K562 (cell line): ENCODE measurements at regions not wholly inside any gene's neighbourhood (a gene's known extent, or its start where the extent isn't known, plus 50 kb on each side); places are given as distances from the start of the nearest gene placed in this dataset.

Experiments
- ATAC-seq: fragments of 200-7000 bp; cut with Tn5 transposase; 3 replicates; pipeline ENCODE4 v1.9.1; 2020; ENCODE audit warnings: moderate library complexity
- BruUV-seq: library from RNA; stranded (reverse); fragments of 400-500 nt; replicated peaks from 2 replicates; lab custom pipeline; 2021; lab: Mats Ljungman, UMichigan
- CTCF ChIA-PET: fragments of 300-600 bp; formaldehyde crosslinking; extraction: SDS; loops from one replicate; lab custom pipeline; 2021; ENCODE audit warnings: low intra/inter-chr PET ratio; lab: Yijun Ruan, JAX
- POLR2A ChIA-PET: fragments of 300-600, 350-650 bp; sonication (Branson Sonifier 250); formaldehyde crosslinking; extraction: SDS; loops from one replicate; lab custom pipeline; 2021; ENCODE audit warnings: antibody characterized with exemption, inconsistent platforms; lab: Yijun Ruan, JAX
- DNase-seq, 4 experiments: peaks; one replicate each; pipeline versions ENCODE4 v3.0.0 to v3.0.0-alpha.2; 2011 to 2018; ENCODE audit warnings: low spot score in 3 of 4, mixed read lengths in 3 of 4; ENCODE audit errors: extremely low read depth in 1 of 4
- FAIRE-seq: peaks from 2 replicates; lab custom pipeline; 2011; peaks lifted over from hg19 to GRCh38; lab: Jason Lieb, UNC
- H2AFZ ChIP-seq: 2 replicates; pipeline ENCODE4 v1.6.0; 2011; ENCODE audit warnings: low read depth, low read length, control low read depth, inconsistent platforms
- H3K27ac ChIP-seq: fragments of 200-600 bp; 3 replicates; pipeline ENCODE4 v1.8.0; 2011; ENCODE audit warnings: low read depth, mild to moderate bottlenecking, control low read depth, inconsistent platforms, low read length, moderate library complexity, mixed read lengths; ENCODE audit errors: extremely low read depth
- H3K27me3 ChIP-seq, 2 experiments: fragments of 300-600 bp in 1 of 2; 2 replicates in 1 of 2; 3 replicates in 1 of 2; pipeline versions ENCODE4 v1.6.0 to v1.8.0; 2011; ENCODE audit warnings: inconsistent platforms in 2 of 2, low read length in 2 of 2, mild to moderate bottlenecking in 1 of 2, mixed read lengths in 1 of 2, moderate library complexity in 1 of 2; ENCODE audit not compliant: control insufficient read depth in 2 of 2, insufficient read depth in 2 of 2
- H3K36me3 ChIP-seq: fragments of 300-600 bp; 3 replicates; pipeline ENCODE4 v1.8.0; 2011; ENCODE audit warnings: mild to moderate bottlenecking, low read length, inconsistent platforms; ENCODE audit not compliant: control insufficient read depth, insufficient read depth
- H3K4me1 ChIP-seq, 2 experiments: fragments of 200-600 bp in 1 of 2; replicated peaks in 1 of 2; 2 replicates in 1 of 2; 3 replicates in 1 of 2; pipeline versions ENCODE4 v1.5.1 to v1.8.0; 2011; ENCODE audit warnings: inconsistent platforms in 2 of 2, low read length in 2 of 2, mild to moderate bottlenecking in 1 of 2, mixed read lengths in 1 of 2, moderate library complexity in 1 of 2; ENCODE audit not compliant: control insufficient read depth in 2 of 2, insufficient read depth in 2 of 2
- H3K4me2 ChIP-seq: 2 replicates; pipeline ENCODE4 v1.6.1; 2011; ENCODE audit warnings: low read length, control low read depth, inconsistent platforms, mixed read lengths; ENCODE audit not compliant: insufficient read depth
- H3K4me3 ChIP-seq: fragments of 200-600 bp; sonication (generic), shearing (Covaris generic); 2 replicates; pipeline ENCODE4 v1.5.1; 2016; ENCODE audit warnings: control low read depth, inconsistent platforms
- H3K79me2 ChIP-seq: fragments of 200-600 bp; 3 replicates; pipeline ENCODE4 v1.8.0; 2011; ENCODE audit warnings: low read length, inconsistent platforms; ENCODE audit not compliant: control insufficient read depth, insufficient read depth
- H3K9ac ChIP-seq, 2 experiments: 2 replicates each; pipeline versions ENCODE4 v1.6.0 to v1.6.1; 2011; ENCODE audit warnings: low read depth in 2 of 2, low read length in 2 of 2, control low read depth in 1 of 2, inconsistent platforms in 1 of 2, mild to moderate bottlenecking in 1 of 2, mixed read lengths in 1 of 2; ENCODE audit not compliant: insufficient read depth in 1 of 2
- H3K9me1 ChIP-seq: one replicate; pipeline ENCODE4 v1.6.0; 2011; ENCODE audit warnings: inconsistent platforms, mild to moderate bottlenecking, low read length, moderate library complexity; ENCODE audit not compliant: control insufficient read depth, insufficient read depth
- H3K9me3 ChIP-seq: replicated peaks from 2 replicates; pipeline ENCODE4 v1.5.1; 2011; ENCODE audit warnings: low read depth, low read length, inconsistent platforms; ENCODE audit not compliant: control insufficient read depth, insufficient read depth
- H4K20me1 ChIP-seq: replicated peaks from 2 replicates; pipeline ENCODE4 v1.6.1; 2011; ENCODE audit warnings: low read length, inconsistent platforms, mixed read lengths; ENCODE audit not compliant: control insufficient read depth, insufficient read depth
- CEBPG ChIP-seq, 3 experiments: fragments of 200-800 bp in 1 of 3; sonication (Bioruptor generic) in 1 of 3; sonication (generic) in 1 of 3; formaldehyde crosslinking in 1 of 3; IDR thresholded peaks in 2 of 3; conservative IDR thresholded peaks in 1 of 3; 2 replicates each; pipeline versions ENCODE4 v1.6.1 to v1.8.0; 2016 to 2022; ENCODE audit warnings: missing compliant biosample characterization in 2 of 3, missing genetic modification characterization in 2 of 3, mild to moderate bottlenecking in 1 of 3, missing genetic modification reagents in 1 of 3
- LEF1 ChIP-seq: fragments of 450-650 bp; IDR thresholded peaks from 2 replicates; pipeline ENCODE4 v1.6.1; 2016; ENCODE audit warnings: mild to moderate bottlenecking
- MEIS2 ChIP-seq: fragments of 450-650 bp; IDR thresholded peaks from 2 replicates; pipeline ENCODE4 v1.6.1; 2014; ENCODE audit warnings: mild to moderate bottlenecking; ENCODE audit not compliant: partially characterized antibody
- NCOR1 ChIP-seq: fragments of 450-650 bp; IDR thresholded peaks from 2 replicates; pipeline ENCODE4 v1.6.1; 2016; ENCODE audit warnings: mild to moderate bottlenecking, moderate library complexity
- PHF8 ChIP-seq: fragments of 200-600 bp; sonication (generic); IDR thresholded peaks from 2 replicates; pipeline ENCODE4 v1.6.1; 2012; ENCODE audit warnings: mixed run types, mild to moderate bottlenecking, inconsistent platforms, low read length, moderate library complexity, borderline replicate concordance
- RFX1 ChIP-seq: fragments of 450-650 bp; IDR thresholded peaks from 2 replicates; pipeline ENCODE4 v1.6.1; 2016; ENCODE audit warnings: mild to moderate bottlenecking, moderate library complexity
- ZBTB7A ChIP-seq: IDR thresholded peaks from 2 replicates; pipeline ENCODE4 v1.6.1; 2011; ENCODE audit warnings: low read depth, mild to moderate bottlenecking, low read length, moderate library complexity, borderline replicate concordance; ENCODE audit not compliant: control insufficient read depth
- ZNF696 ChIP-seq: fragments of 250-450 bp; sonication (Bioruptor Pico); conservative IDR thresholded peaks from 2 replicates; pipeline ENCODE4 v1.4.0; 2020; ENCODE audit warnings: mild to moderate bottlenecking, moderate library complexity
- ZNF764 ChIP-seq: fragments of 250-450 bp; sonication (Bioruptor Pico); IDR thresholded peaks from 2 replicates; pipeline ENCODE4 v1.4.0; 2020; ENCODE audit warnings: low read depth, mild to moderate bottlenecking, moderate library complexity
- ZNF785 ChIP-seq: fragments of 250-450 bp; sonication (Bioruptor Pico); IDR thresholded peaks from 2 replicates; pipeline ENCODE4 v1.4.0; 2020; ENCODE audit warnings: mild to moderate bottlenecking
- WGBS: fragments of 100-300 bp; shearing (Covaris generic); methylation state at CpG from one replicate; pipeline ENCODE4 v1.1.6; 2016; ENCODE audit warnings: low coverage, mixed read lengths; ENCODE audit not compliant: insufficient coverage; ENCODE audit errors: missing lambda C conversion rate; 5-methylcytosine and 5-hydroxymethylcytosine counted together
- in situ Hi-C: fragments of 300-500 bp; cut with MboI; formaldehyde crosslinking; loops from 4 replicates; pipeline ENCODE4 v1.15.0; 2018; ENCODE audit warnings: inconsistent platforms, mixed read lengths
- intact Hi-C: fragments of 100-400 bp; cut with micrococcal nuclease; formaldehyde crosslinking; loops from 2 replicates; pipeline ENCODE4 v1.14.2; 2022
- TF ChIP-seq, protein P1 (sequence below): fragments of 250-450 bp; sonication (Bioruptor Pico); IDR thresholded peaks from 2 replicates; pipeline ENCODE4 v1.6.1; 2021; ENCODE audit warnings: mild to moderate bottlenecking
- TF ChIP-seq, protein P2 (sequence below): fragments of 450-650 bp; IDR thresholded peaks from 2 replicates; pipeline ENCODE4 v1.6.1; 2016
- TF ChIP-seq, protein P3 (sequence below): fragments of 250-450 bp; sonication (Bioruptor Pico); IDR thresholded peaks from 2 replicates; pipeline ENCODE4 v1.5.0; 2021
- TF ChIP-seq, protein P4 (sequence below), 2 experiments: IDR thresholded peaks in 1 of 2; conservative IDR thresholded peaks in 1 of 2; 2 replicates each; pipeline ENCODE4 v1.6.1; 2016; ENCODE audit warnings: low read depth in 2 of 2, mild to moderate bottlenecking in 1 of 2, missing compliant biosample characterization in 1 of 2, missing genetic modification characterization in 1 of 2, moderate library complexity in 1 of 2

DNA sequence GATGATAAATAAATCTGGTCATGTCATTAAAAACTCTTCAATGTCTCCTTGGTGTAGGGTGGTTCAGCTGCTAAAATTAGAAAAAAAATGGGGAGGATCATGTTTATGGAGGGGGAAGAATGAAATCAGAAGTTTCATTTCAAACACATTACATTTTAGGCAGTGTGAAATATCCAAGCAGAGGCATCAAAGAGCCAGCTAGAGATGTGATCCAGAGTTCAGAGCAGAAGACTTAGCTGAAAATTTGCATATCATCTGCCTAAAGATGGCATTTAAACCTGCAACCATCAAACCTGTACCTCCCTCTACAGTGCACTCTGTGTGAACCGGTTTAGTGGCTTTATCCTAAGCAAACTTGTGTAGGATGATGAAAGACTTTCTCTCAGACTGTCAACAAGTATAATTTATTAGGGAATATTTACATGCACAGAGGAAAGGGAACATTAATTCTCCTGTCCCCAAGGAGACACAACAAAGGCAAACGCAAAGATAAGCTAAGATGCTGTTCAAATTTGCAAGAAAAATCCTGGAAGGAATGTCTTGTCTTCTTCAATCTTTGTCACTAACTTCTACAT is 84.8 kb upstream of the PLEKHG1 start:
- peaks cover 0 to 10% of the 10 kb centered on the region in 2 experiments; a peak in 2 of 5 replicates for H3K27me3 ChIP-seq
- H3K79me2 ChIP-seq: no peaks in the 10 kb centered on the region
- H3K27ac ChIP-seq: no peak overlapping the region
- ATAC-seq: no peak
- 0% methylated on average over 2 of the region's 2 CpGs for WGBS
- in situ Hi-C loops (no loop called here), intact Hi-C loops (no loop called here)
- no peak overlapping the region for H3K4me2 ChIP-seq
- no peaks in the 10 kb centered on the region for H3K4me1 ChIP-seq
- no peak overlapping the region for H3K4me3 ChIP-seq
- TF ChIP-seq CEBPG (CRISPR knock-in tag; IDR thresholded peaks at IDR 0.05) (no peak), CEBPG (tag; conservative IDR thresholded peaks at IDR 0.05 in 1 of 2, IDR thresholded peaks at IDR 0.05 in 1 of 2) (peak; percentile 27 to 74; a peak in 3 of 4 replicates), ZNF696 (no peak), ZNF785 (CRISPR knock-in tag) (no peak), NCOR1 (no peak), PHF8 (no peak), MEIS2 (peak; percentile 76), LEF1 (peak; percentile 17; the same call in 1 of the 2 replicates), ZNF764 (CRISPR knock-in tag) (no peak), ZBTB7A (no peak), RFX1 (0 out of 2 replicates have a peak, but pooled peaks have one; percentile 12)
- TF ChIP-seq, protein P1, sequence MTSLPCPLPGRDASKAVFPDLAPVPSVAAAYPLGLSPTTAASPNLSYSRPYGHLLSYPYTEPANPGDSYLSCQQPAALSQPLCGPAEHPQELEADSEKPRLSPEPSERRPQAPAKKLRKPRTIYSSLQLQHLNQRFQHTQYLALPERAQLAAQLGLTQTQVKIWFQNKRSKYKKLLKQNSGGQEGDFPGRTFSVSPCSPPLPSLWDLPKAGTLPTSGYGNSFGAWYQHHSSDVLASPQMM: no peak
- TF ChIP-seq, protein P2, sequence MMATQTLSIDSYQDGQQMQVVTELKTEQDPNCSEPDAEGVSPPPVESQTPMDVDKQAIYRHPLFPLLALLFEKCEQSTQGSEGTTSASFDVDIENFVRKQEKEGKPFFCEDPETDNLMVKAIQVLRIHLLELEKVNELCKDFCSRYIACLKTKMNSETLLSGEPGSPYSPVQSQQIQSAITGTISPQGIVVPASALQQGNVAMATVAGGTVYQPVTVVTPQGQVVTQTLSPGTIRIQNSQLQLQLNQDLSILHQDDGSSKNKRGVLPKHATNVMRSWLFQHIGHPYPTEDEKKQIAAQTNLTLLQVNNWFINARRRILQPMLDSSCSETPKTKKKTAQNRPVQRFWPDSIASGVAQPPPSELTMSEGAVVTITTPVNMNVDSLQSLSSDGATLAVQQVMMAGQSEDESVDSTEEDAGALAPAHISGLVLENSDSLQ: peak; percentile 45; the same call in 1 of the 2 replicates
- TF ChIP-seq, protein P3, sequence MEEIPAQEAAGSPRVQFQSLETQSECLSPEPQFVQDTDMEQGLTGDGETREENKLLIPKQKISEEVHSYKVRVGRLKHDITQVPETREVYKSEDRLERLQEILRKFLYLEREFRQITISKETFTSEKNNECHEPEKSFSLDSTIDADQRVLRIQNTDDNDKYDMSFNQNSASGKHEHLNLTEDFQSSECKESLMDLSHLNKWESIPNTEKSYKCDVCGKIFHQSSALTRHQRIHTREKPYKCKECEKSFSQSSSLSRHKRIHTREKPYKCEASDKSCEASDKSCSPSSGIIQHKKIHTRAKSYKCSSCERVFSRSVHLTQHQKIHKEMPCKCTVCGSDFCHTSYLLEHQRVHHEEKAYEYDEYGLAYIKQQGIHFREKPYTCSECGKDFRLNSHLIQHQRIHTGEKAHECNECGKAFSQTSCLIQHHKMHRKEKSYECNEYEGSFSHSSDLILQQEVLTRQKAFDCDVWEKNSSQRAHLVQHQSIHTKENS (CRISPR knock-in tag): no peak
- TF ChIP-seq, protein P4, sequence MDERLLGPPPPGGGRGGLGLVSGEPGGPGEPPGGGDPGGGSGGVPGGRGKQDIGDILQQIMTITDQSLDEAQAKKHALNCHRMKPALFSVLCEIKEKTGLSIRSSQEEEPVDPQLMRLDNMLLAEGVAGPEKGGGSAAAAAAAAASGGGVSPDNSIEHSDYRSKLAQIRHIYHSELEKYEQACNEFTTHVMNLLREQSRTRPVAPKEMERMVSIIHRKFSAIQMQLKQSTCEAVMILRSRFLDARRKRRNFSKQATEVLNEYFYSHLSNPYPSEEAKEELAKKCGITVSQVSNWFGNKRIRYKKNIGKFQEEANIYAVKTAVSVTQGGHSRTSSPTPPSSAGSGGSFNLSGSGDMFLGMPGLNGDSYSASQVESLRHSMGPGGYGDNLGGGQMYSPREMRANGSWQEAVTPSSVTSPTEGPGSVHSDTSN (CRISPR knock-in tag; IDR thresholded peaks at IDR 0.05; ENCODE audit: low read depth): no peak
- TF ChIP-seq, protein P4 (tag; conservative IDR thresholded peaks at IDR 0.05; ENCODE audit: low read depth): peak; percentile 87
- no peaks in the 10 kb centered on the region for H3K36me3 ChIP-seq
- no peaks in the 10 kb centered on the region for H4K20me1 ChIP-seq
- FAIRE-seq: no peak
- no peak overlapping the region for H3K9ac ChIP-seq
- no peak overlapping the region for H2AFZ ChIP-seq
- no peaks in the 10 kb centered on the region for H3K9me1 ChIP-seq
- CTCF ChIA-PET: no interaction called here
- DNase-seq: no peak
- BruUV-seq: no TSS peak
- POLR2A ChIA-PET: interaction anchor here (0.5 to 1.2 kb wide), 3 partner anchors 12 to 391 kb away, joined by 3 read pairs; no protein-coding TSS in a partner anchor
- no peaks in the 10 kb centered on the region for H3K9me3 ChIP-seq
